Left lung (tissue), 4 donors: ENCODE measurements at regions not wholly inside any gene's neighbourhood (a gene's known extent, or its start where the extent isn't known, plus 50 kb on each side); places are given as distances from the start of the nearest gene placed in this dataset.

ENCODE experiments used
- ATAC-seq: fragments of 200-7000 bp; cut with Tn5 transposase; one replicate; pipeline ENCODE4 v1.9.1; 2020; ENCODE audit warnings: moderate library complexity
- DNase-seq, 4 donors: peaks; one replicate each; pipeline ENCODE4 v3.0.0-alpha.2; 2013 to 2020
- H3K27ac ChIP-seq, 2 donors: fragments of 200-600 bp; sonication (generic) in 1 of 2; one replicate each; pipeline versions ENCODE4 v1.5.0 to v1.8.0; 2020 to 2021
- H3K27me3 ChIP-seq, 2 donors: fragments of 200-600 bp; sonication (generic) in 1 of 2; one replicate each; pipeline versions ENCODE4 v1.5.0 to v1.8.0; 2020 to 2021
- H3K36me3 ChIP-seq, 2 donors: fragments of 200-600 bp; sonication (generic) in 1 of 2; one replicate each; pipeline versions ENCODE4 v1.5.0 to v1.8.0; 2020 to 2021
- H3K4me1 ChIP-seq, 2 donors: fragments of 200-600 bp; one replicate each; pipeline ENCODE4 v1.8.0; 2021
- H3K4me3 ChIP-seq, 2 donors: fragments of 200-600 bp; sonication (generic) in 1 of 2; one replicate each; pipeline versions ENCODE4 v1.5.0 to v1.8.0; 2020 to 2021; ENCODE audit warnings: mild to moderate bottlenecking in 1 of 2
- H3K9me3 ChIP-seq, 2 donors: fragments of 200-600 bp; sonication (generic) in 1 of 2; one replicate each; pipeline versions ENCODE4 v1.5.0 to v1.8.0; 2020 to 2021
- CTCF ChIP-seq, 2 donors: fragments of 200-600 bp; sonication (generic) in 1 of 2; IDR thresholded peaks; one replicate each; pipeline versions ENCODE4 v1.5.0 to v1.8.0; 2021; ENCODE audit warnings: antibody characterized with exemption in 2 of 2
- intact Hi-C, 2 donors: fragments of 100-400 bp; cut with DNase I; formaldehyde crosslinking; loops; one replicate each; pipeline versions ENCODE4 v1.11.2 to v1.14.2; 2022
- donor health status: DM: no; HTN: yes; CAD: no.
- donor health status: DM: no; HTN: no; CAD: no.

DNA sequence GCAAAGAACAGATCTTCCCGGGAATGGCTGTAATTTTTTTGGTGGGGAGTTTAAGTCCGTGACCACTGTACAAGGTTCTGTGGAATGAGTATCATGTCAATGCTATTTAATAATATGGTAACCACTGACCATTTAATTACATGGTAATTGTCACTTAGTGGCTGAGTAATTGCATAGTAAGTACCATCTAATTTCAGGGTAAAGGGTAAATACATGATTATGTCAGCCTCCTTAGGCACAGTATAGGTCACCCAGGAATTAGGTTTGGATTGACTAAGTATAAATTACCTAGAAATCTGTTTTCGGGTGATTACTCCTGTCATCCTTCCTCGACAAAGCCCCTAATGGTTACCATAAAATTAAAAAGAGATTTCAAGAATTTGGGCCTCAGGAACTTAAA, 120.1 kb upstream of the AGBL1 start:
- Histone ChIP-seq H3K27ac (no peak overlapping the region), H3K4me3 (no peak overlapping the region), H3K4me1 (no peaks in the 10 kb centered on the region), H3K9me3 (peaks cover 0 to 2% of the 10 kb centered on the region in 2 donors), H3K36me3 (no peaks in the 10 kb centered on the region), H3K27me3 (no peaks in the 10 kb centered on the region)
- intact Hi-C loops = no loop called here
- no peak for TF ChIP-seq CTCF (IDR thresholded peaks at IDR 0.05)
- ATAC-seq (no peak), DNase-seq (no peak)

- ATAC-seq (no peak), DNase-seq (no peak)
- Histone ChIP-seq H3K4me1 (no peaks in the 10 kb centered on the region), H3K27me3 (no peaks in the 10 kb centered on the region), H3K9me3 (peaks cover 0 to 2% of the 10 kb centered on the region in 2 donors), H3K36me3 (no peaks in the 10 kb centered on the region), H3K4me3 (no peak overlapping the region), H3K27ac (no peak overlapping the region)
- intact Hi-C loops = no loop called here
- no peak for TF ChIP-seq CTCF (IDR thresholded peaks at IDR 0.05)
Measured at GRCh38 chr15:85960381-85960780, 119.3 kb upstream of the AGBL1 start.

DNA sequence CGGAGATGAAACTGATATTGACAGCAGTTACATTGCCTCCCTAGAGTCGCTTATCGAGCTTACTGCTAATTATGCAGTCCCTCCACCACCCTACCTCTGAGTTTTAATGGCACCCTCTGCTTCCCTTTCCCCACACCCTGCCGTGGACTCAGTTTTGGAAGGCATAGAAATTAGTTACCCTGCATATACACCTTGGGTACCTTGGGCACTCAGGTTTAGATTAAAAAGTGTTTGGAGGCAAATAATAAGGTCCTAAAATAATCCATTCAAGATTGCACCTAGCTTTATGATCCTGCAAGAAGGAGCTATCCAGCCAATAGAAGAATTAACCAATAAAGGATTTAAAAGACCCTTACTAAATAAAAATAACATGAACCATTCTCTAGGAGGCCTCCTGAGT, 117.8 kb upstream of the AGBL1 start:
- no peak overlapping the region for H3K4me3 ChIP-seq
- no peaks in the 10 kb centered on the region for H3K4me1 ChIP-seq
- no peaks in the 10 kb centered on the region for H3K9me3 ChIP-seq
- TF ChIP-seq CTCF (IDR thresholded peaks at IDR 0.05) = no peak
- DNase-seq (no peak), ATAC-seq (no peak)
- H3K36me3 ChIP-seq = no peaks in the 10 kb centered on the region
- no peaks in the 10 kb centered on the region for H3K27me3 ChIP-seq
- intact Hi-C loops = no loop called here
- no peak overlapping the region for H3K27ac ChIP-seq

- Histone ChIP-seq H3K4me1 (no peaks in the 10 kb centered on the region), H3K27ac (no peak overlapping the region), H3K4me3 (no peak overlapping the region), H3K27me3 (no peaks in the 10 kb centered on the region), H3K36me3 (no peaks in the 10 kb centered on the region), H3K9me3 (no peaks in the 10 kb centered on the region)
- no peak for DNase-seq
- no peak for ATAC-seq
- no peak for TF ChIP-seq CTCF (IDR thresholded peaks at IDR 0.05)
- intact Hi-C loops = no loop called here
Measured at GRCh38 chr15:85963262-85963760, 116.4 kb upstream of the AGBL1 start.

DNA sequence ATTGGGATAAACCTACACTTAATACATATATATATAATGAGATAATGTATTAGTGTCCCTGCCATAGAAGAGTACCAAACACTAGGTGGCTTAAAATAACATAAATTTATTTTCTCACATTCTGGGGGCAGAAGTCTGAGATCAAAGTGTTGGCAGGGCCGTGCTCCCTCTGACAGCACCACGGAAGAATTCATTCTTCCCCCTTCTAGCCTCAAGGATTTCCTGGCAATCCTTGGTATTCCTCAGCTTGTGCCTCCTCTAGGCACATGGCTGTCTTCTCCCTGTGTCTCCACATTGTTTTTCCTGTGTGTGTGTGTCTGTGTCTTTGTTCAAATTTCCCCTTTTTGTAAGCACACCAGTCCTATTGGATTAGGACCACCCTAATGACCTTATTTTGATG, 115.2 kb upstream of the AGBL1 start:
- H3K4me3 ChIP-seq = no peak overlapping the region
- no peaks in the 10 kb centered on the region for H3K9me3 ChIP-seq
- no peak for TF ChIP-seq CTCF (IDR thresholded peaks at IDR 0.05)
- DNase-seq (no peak), ATAC-seq (no peak)
- H3K27ac ChIP-seq = no peak overlapping the region
- no peaks in the 10 kb centered on the region for H3K36me3 ChIP-seq
- no peaks in the 10 kb centered on the region for H3K27me3 ChIP-seq
- H3K4me1 ChIP-seq = no peaks in the 10 kb centered on the region
- intact Hi-C loops = no loop called here
